BE2C (cell line): ENCODE measurements at regions not wholly inside any gene's neighbourhood (a gene's known extent, or its start where the extent isn't known, plus 50 kb on each side); places are given as distances from the start of the nearest gene placed in this dataset.

ENCODE experiments used
- DNase-seq: peaks from one replicate; pipeline ENCODE4 v3.0.0-alpha.2; 2020
- H3K27me3 ChIP-seq: fragments of 250-450 bp; sonication (Bioruptor Pico); 2 replicates; pipeline ENCODE4 v1.5.1; 2020; ENCODE audit warnings: mild to moderate bottlenecking
- H3K36me3 ChIP-seq: fragments of 250-450 bp; sonication (Bioruptor Pico); 2 replicates; pipeline ENCODE4 v1.5.1; 2020; ENCODE audit warnings: mild to moderate bottlenecking
- H3K4me1 ChIP-seq: fragments of 250-450 bp; sonication (Bioruptor Pico); 2 replicates; pipeline ENCODE4 v1.5.1; 2020
- H3K4me3 ChIP-seq: 2 replicates; pipeline ENCODE4 v1.5.1; 2011; ENCODE audit warnings: low read depth, low read length
- H3K9me3 ChIP-seq: fragments of 250-450 bp; sonication (Bioruptor Pico); 2 replicates; pipeline ENCODE4 v1.5.1; 2020
- TF ChIP-seq, protein P1 (sequence below): IDR thresholded peaks from 2 replicates; pipeline ENCODE4 v1.5.1; 2012; ENCODE audit warnings: mild to moderate bottlenecking, low read depth, low read length

DNA sequence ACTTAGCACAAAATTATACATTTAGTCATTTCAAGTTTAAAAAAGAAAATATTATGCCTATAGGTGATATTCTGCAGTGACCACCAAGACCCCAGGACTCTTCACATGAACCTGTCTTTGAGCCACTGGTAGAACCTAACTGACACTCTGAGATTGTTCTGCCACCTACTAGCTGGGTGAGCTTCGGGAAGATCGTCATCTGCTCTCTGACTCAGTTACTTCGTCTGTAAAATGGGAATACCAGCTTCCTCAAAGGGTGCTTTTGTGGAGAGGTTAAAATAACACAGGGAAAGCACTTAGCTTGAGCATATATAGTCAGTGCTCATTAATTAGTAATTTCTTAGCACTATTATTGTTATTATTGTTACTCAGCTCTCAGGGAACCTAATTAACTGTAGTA, 228.5 kb upstream of the JUN start:
- Histone ChIP-seq H3K9me3 (no peaks in the 10 kb centered on the region), H3K36me3 (no peaks in the 10 kb centered on the region), H3K27me3 (no peaks in the 10 kb centered on the region), H3K4me1 (peaks cover 5% of the 10 kb centered on the region), H3K4me3 (no peak overlapping the region)
- TF ChIP-seq, protein P1, sequence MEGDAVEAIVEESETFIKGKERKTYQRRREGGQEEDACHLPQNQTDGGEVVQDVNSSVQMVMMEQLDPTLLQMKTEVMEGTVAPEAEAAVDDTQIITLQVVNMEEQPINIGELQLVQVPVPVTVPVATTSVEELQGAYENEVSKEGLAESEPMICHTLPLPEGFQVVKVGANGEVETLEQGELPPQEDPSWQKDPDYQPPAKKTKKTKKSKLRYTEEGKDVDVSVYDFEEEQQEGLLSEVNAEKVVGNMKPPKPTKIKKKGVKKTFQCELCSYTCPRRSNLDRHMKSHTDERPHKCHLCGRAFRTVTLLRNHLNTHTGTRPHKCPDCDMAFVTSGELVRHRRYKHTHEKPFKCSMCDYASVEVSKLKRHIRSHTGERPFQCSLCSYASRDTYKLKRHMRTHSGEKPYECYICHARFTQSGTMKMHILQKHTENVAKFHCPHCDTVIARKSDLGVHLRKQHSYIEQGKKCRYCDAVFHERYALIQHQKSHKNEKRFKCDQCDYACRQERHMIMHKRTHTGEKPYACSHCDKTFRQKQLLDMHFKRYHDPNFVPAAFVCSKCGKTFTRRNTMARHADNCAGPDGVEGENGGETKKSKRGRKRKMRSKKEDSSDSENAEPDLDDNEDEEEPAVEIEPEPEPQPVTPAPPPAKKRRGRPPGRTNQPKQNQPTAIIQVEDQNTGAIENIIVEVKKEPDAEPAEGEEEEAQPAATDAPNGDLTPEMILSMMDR, result no peak
- DNase-seq, result no peak

DNA sequence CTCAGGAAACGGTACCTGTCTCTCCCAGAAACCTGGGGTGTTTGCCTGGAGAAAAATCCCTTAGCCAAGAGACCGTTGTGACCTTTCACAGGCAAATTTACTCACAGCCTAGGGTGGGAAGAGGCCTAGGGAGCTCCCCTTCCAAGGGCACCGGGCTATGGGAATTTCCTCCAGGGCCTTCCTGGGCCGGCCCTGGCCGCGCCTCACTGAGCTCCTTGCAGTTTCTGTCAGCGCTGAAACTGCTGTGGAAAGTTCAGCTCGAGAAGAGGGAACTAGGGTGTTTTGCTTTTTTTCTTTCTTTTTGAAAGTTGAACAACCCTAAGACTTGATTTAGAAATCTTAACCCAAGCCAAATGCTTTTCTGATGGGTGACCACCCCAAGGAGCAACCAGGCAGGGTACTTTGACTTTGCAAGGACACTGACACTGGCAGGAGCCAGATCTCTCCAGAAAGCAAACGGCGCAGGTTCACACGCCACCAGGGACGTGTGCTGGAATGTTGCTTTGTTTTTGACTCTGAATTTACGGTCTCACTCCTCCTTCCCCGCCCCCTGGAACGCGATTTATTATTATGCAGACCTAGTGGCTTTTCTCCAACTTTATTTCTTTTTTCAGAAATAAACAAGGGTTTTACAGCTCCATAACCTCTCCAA, 229.6 kb upstream of the JUN start:
- no peak for DNase-seq
- Histone ChIP-seq H3K9me3 (no peaks in the 10 kb centered on the region), H3K27me3 (no peaks in the 10 kb centered on the region), H3K4me3 (no peak overlapping the region), H3K4me1 (peaks cover under 1% of the 10 kb centered on the region), H3K36me3 (no peaks in the 10 kb centered on the region)
- TF ChIP-seq, protein P1, result no peak

DNA sequence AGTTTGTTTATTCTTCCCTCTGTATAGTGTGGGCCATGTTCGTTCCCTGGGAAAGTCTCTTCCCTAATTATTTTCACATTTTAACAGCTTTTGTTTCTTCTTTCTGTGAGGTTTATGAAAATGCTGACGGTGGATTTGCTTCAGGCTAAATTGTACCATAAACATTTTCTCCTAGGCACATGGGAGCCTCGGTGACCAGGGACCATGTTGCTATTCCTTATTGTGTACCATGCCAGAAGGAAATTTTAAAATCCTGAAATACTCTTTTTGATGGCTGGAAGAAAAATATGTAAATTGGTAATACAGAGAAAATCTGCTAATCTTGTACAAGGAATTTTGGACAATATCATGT, 230.1 kb upstream of the JUN start:
- no peaks in the 10 kb centered on the region for H3K36me3 ChIP-seq
- TF ChIP-seq, protein P1, result no peak
- no peaks in the 10 kb centered on the region; the same call in 1 of the 2 replicates for H3K4me1 ChIP-seq
- DNase-seq, result no peak
- no peaks in the 10 kb centered on the region for H3K9me3 ChIP-seq
- no peaks in the 10 kb centered on the region for H3K27me3 ChIP-seq
- H3K4me3 ChIP-seq, result no peak overlapping the region

DNA sequence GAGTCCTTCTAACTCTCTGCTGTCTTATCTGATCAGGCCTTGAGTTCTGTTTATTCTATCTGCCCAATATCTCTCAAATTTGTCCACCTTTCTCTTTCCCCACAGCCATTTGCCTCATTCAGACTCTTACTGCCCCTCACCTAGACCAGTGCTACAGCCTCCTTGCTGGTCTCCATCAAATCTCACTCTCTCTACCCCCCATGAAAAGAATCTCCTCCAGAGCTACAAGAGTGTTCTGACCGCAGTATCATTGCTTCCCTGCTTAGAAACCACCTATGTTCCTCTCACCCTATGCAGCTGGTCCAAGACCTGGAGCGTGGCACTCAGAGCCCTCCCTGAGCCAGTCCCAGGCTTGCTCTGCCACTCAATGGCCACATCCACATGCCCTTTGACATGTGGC, 231.0 kb upstream of the JUN start:
- H3K27me3 ChIP-seq, result no peaks in the 10 kb centered on the region
- DNase-seq, result no peak
- H3K4me3 ChIP-seq, result no peak overlapping the region
- TF ChIP-seq, protein P1, result no peak
- no peaks in the 10 kb centered on the region for H3K9me3 ChIP-seq
- H3K36me3 ChIP-seq, result no peaks in the 10 kb centered on the region
- H3K4me1 ChIP-seq, result no peaks in the 10 kb centered on the region

DNA sequence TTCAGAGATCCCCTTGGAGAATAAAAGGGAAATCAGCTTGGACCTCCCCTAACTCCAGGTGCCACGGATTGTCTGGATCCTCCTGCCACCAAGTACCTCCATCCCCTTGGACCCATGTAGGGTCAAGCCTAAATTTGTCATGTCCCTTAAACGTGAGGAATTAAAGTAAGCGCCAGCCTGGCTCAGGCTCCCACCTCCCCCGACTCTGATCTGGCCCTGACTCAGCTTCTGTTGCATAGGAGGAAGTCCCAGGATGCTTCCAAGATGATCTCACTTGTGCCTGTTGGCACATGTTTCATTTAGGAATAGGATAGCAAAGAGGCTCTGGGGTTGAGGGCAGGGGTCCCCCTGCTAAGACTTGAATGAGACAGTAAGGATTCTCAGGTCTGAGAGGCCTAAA, 231.9 kb upstream of the JUN start:
- DNase-seq, result no peak

DNA sequence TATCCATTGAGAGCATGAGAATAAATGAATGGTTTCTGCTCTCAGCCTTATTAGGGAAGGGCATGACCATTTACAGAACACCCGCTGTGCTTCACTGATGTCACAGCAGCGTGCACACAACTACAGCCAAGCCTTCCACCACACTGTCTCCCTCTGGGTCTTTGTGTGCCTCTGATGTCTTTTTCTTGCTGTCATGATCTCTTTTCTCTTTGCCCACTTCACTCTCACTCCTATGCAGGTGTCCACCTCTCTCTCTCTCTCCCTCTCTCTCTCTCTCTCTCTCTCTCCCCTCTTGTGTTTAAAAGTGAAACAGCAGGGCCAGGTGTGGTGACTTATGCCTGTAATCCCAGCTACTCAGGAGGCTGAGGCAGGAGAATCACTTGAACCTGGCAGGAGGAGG, 232.5 kb upstream of the JUN start:
- no peaks in the 10 kb centered on the region for H3K36me3 ChIP-seq
- no peak for DNase-seq

More for the DNA sequence above, 231.9 kb upstream of the JUN start:
- no peaks in the 10 kb centered on the region for H3K4me1 ChIP-seq
- no peaks in the 10 kb centered on the region for H3K9me3 ChIP-seq
- no peaks in the 10 kb centered on the region for H3K27me3 ChIP-seq
- H3K4me3 ChIP-seq, result no peak overlapping the region
- TF ChIP-seq, protein P1, result no peak
- H3K36me3 ChIP-seq, result no peaks in the 10 kb centered on the region

More for the DNA sequence above, 232.5 kb upstream of the JUN start:
- TF ChIP-seq, protein P1, result no peak
- Histone ChIP-seq H3K4me3 (no peak overlapping the region), H3K27me3 (no peaks in the 10 kb centered on the region), H3K9me3 (no peaks in the 10 kb centered on the region), H3K4me1 (no peaks in the 10 kb centered on the region)
